ENCODE measurements at regions not wholly inside any gene's neighbourhood (a gene's known extent, or its start where the extent isn't known, plus 50 kb on each side); places are given as distances from the start of the nearest gene placed in this dataset.
"Not testable (repeated sequence)": the region's sequence is repeated elsewhere in the genome, so short reads cannot be mapped to it uniquely, and the experiment has no call there.

DNA sequence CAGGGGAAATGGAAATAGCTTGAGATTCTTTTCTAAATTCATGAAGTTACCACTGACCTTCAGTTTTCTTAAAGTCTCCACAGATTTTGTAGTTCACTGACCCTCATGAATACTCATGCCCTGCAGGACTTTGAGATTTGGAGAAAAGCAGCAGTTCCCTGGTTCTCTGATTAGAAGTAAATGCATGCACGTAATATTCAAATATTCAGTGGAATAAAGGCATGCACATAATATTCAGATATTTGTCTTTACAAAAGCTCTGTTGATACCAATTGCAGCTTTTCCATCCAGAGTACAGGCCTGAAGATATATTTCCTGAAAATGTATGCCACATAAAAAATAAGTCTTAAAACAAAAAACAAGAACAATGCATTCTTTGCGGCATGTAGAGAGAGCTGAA is 219.8 kb downstream of the ADCYAP1 start:
- DNase-seq (ENCODE audit: low read depth in 2 of 2), result no peak

DNA sequence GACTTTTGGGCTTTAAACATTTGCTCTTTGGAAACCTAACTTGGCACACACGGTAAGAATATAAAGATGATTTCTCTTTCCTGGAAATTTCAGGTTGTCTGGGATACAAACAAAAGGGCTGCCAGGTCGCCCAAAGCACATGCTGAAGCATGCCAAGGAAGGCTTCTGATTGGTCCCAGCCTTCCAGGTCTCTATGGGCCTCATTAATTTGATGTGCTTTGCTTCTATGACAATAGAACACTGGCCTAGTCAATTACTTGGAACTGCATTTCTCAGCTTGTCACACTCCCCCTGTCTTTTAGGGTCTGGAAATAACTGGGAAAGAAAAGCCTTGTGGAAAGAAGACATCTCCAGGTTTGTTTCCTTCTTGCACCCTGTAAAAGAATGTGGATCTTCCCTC is 228.9 kb downstream of the ADCYAP1 start:
- DNase-seq (ENCODE audit: low read depth in 2 of 2), result no peak

GRCh38 chr18:1147730-1148129 is 243.1 kb downstream of the ADCYAP1 start:
- DNase-seq (ENCODE audit: low read depth in 2 of 2), result no peak

DNA sequence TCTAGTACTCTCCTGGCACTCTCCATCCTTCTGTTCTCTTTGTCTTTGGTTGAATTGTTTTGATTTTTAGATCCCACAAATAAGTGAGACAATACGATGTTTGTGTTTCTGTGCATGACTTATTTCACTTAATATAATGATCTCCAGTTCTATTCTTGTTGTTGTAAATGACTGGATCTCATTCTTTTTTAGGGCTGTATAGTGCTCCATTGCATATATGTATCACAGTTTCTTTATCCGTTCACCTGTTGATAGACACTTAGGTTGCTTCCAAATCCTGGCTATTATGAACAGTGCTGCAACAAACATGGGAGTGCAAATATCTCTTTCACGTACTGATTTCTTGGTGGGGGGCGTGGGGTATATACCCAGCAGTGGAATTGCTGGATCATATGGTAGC is 245.0 kb downstream of the ADCYAP1 start:
- DNase-seq (ENCODE audit: low read depth in 2 of 2), result no peak

GRCh38 chr18:1150344-1150743 is 245.7 kb downstream of the ADCYAP1 start:
- DNase-seq (ENCODE audit: low read depth in 2 of 2), result no peak

- not testable (repeated sequence) for DNase-seq (ENCODE audit: low read depth in 2 of 2)
These were observed 248.3 kb downstream of the ADCYAP1 start for GRCh38 chr18:1152958-1153357.

DNA sequence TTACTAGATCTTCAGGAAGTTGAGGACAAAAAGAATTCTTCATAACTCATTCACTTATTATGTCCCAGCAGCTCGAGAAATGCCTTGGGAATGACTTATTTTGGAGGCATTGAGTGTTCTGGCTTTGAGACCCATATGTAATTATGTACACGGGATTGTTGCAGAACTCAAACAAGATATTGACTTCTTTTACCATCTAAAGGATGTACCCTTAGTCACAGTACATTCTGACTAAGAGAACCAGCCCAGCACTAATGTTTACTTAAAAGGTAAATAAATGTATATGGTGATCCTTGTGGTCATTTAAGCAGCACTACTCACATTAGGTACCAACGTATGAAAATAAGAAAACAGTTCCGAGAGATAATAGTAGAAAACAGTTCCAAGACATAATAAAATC is 268.9 kb downstream of the ADCYAP1 start:
- no peak for DNase-seq (ENCODE audit: low read depth in 2 of 2)

GRCh38 chr18:1177232-1177631 is 272.6 kb downstream of the ADCYAP1 start:
- no peak for DNase-seq (ENCODE audit: low read depth in 2 of 2)

DNA sequence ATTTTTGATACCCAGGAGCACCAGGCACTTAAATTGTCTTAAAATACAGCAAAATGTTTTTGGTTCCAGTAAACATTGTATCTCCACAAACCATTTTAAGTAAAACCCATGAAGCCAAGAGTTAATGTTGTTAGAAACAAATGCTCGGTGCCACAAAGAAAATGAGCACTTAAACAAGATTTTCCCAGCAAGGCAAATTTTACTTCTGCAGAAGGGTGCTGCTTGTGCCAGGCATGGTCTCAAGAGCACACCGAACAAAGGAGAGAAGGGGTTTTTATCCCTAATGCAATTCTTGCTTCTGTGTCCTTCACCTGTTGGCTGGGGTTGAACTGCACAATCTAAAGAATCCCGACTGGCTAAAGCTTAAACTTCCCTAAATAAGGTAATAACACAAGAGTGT is 286.7 kb downstream of the ADCYAP1 start:
- DNase-seq (ENCODE audit: low read depth in 2 of 2), result no peak

GRCh38 chr18:1213126-1213525 is 308.5 kb downstream of the ADCYAP1 start:
- DNase-seq (ENCODE audit: low read depth in 2 of 2), result no peak

- no peak for DNase-seq (ENCODE audit: low read depth in 2 of 2)
These were observed 318.2 kb downstream of the ADCYAP1 start for GRCh38 chr18:1222880-1223279.

GRCh38 chr18:1227025-1227424 is 322.4 kb downstream of the ADCYAP1 start:
- DNase-seq (ENCODE audit: low read depth in 2 of 2), result no peak

DNA sequence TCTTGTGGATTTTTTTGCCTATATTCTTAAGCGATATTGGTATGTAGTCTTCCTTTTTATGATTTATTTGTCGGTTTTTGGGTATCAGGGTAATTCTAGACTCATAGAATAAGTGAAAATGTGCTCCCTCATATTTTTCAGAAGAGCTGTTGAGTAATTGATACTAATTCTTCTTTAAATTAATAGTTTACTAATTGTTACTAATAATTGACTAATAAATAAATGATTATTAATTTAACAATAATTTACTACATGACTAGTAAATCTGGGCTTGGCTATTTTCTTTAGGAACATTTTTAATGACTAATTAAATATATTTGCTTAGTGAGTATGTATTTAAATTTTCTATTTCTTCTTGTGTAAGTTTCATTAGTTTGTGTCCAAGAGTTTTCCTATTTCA is 325.0 kb downstream of the ADCYAP1 start:
- DNase-seq (ENCODE audit: low read depth in 2 of 2), result no peak

DNA sequence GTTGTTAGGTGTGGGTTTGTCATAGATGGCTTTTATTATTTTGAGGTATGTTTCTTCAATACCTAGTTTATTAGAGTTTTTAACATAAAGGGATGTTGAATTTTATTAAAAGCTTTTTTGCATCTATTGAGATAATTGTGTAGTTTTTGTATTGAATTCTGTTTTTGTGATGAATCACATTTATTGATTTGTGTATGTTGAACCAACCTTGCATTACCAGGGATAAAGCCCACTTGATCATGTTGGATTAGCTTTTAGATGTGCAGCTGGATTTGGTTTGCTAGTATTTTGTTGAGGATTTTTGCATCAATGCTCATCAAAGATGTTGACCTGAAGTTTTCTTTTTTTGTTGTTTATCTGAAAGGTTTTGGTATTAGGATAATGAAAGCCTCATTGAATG is 328.2 kb downstream of the ADCYAP1 start:
- DNase-seq (ENCODE audit: low read depth in 2 of 2), result no peak

DNA sequence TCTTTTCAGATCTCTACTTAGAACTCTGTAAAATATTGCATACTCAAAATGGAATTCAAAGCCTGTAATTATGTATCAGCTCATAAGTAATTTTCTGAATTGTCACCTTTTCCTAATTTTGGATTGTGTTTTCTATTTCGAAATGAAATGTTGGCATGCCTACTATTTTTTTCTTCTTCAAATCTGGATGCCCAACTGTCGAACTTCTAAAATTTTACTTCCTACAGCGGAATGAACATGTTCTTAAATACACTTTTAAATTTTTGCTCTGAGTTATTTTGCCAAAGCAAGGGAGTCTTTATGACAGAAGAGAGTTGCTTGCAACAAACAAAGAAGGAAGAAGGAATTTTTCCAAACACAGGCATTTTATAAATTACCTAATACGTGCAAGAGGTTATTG is 336.0 kb downstream of the ADCYAP1 start:
- DNase-seq (ENCODE audit: low read depth in 2 of 2), result no peak

GRCh38 chr18:1244397-1245122 is 339.9 kb downstream of the ADCYAP1 start:
- DNase-seq (ENCODE audit: low read depth in 2 of 2), result no peak

DNA sequence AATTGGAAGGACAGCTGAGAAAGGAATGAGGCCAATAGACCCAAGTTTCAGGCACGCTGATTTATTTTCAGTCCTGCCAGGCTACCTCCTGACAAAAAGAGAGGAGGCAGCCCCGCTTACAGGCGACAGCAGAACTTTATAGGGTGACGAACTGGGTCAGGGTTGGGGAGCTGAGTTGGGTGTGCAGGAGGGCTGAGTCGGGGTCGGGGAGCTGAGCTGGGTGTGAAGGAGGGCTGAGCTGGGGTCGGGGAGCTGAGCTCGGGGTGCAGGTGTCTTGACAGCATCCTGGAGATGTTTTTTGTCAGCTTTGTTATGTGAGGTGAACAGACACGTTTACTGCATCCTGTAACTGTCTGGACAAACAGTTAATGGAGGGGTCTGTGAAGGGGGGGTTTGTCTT is 342.2 kb downstream of the ADCYAP1 start:
- DNase-seq (ENCODE audit: low read depth in 2 of 2), result no peak

- no peak for DNase-seq (ENCODE audit: low read depth in 2 of 2)
These were observed 347.9 kb downstream of the ADCYAP1 start for GRCh38 chr18:1252534-1252933.

DNA sequence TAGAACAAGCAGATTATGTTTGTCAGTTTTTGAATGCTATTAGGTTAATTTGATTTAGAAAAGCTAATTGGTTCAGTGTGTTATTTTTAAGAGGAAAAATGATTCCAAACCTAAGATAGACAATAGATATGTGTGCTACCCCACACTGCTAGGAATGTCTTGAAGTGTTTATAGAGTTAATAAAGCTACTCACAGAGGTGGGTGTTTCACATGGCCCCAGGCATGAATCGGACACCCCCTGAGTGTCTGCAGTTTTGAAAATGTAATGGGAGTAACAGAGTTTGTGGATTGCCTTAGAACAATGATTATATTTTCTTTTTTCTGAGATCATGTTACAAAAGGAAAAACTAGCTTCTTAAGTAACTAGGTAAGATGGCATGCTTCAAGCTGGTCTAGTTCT is 348.3 kb downstream of the ADCYAP1 start:
- DNase-seq (ENCODE audit: low read depth in 2 of 2), result no peak

GRCh38 chr18:1253827-1254226 is 349.2 kb downstream of the ADCYAP1 start:
- no peak for DNase-seq (ENCODE audit: low read depth in 2 of 2)

DNA sequence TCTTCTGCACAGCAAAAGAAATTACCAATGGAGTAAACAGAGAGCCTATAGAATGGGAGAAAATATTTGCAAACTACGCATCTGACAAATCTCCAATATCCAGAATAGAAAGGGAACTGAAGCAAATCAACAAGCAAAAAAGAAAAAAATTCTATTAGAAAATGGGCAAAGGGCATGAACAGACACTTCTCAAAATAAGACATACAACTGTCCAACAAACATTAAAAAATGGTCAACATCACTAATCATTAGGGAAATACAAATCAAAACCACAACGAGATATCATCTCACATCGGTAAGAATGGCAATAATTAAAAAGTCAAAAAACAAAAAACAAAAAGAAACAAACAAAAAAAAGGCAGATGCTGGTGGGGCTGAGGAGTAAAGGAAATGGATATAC is 356.4 kb downstream of the ADCYAP1 start:
- DNase-seq (ENCODE audit: low read depth in 2 of 2), result no peak

DNA sequence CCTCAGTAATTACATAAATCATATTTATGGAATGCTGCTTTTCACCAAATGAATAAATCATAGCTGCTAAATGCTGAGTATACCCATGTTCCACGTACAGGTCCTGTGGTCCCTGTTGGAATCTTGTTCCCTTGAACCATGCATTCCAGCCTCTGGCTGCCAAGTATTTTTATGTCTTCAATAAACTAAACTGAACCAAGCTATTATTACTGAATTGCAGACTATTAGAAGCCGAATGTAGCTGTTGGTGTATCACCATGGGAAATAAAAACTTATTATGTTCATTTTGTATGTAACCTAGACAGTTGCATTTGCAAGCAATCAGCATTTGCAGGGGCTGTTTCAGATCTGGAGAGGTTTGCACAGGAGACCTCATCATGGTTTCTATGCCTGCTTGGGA is 362.4 kb downstream of the ADCYAP1 start:
- no peak for DNase-seq (ENCODE audit: low read depth in 2 of 2)

DNA sequence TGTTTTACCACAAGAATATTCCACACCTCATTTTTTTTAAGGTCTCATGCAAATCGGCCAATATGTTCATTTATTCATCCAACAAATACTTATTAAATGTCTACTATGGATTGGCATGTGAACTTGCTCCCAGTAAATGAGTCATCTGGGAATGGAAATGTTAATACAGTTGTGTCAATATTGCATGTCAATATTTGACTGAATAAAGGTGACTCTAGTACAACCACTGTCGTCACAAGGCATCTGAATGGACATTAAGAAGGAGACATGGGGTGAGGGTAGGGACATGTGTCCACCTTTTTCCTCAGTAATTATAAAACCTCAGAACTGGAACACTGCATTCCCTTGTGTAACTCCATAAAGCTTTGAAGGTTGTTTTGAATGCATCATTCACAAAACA is 365.4 kb downstream of the ADCYAP1 start:
- no peak for DNase-seq (ENCODE audit: low read depth in 2 of 2)

- DNase-seq (ENCODE audit: low read depth in 2 of 2), result no peak
These were observed 368.8 kb downstream of the ADCYAP1 start for GRCh38 chr18:1273469-1273868.

Data from stimulated activated CD8-positive, alpha-beta memory T cell treated with anti-CD3 and anti-CD28 coated beads, Interleukin-7, amount 100 ng/mL, for 1 hour (primary cell).